Activated CD4-positive, alpha-beta T cell treated with anti-CD3 and anti-CD28 coated beads for 1 hour (primary cell): ENCODE measurements at regions not wholly inside any gene's neighbourhood (a gene's known extent, or its start where the extent isn't known, plus 50 kb on each side); places are given as distances from the start of the nearest gene placed in this dataset.
"Not testable (repeated sequence)": the region's sequence is repeated elsewhere in the genome, so short reads cannot be mapped to it uniquely, and the experiment has no call there.

Experiments
- DNase-seq: peaks from one replicate; pipeline ENCODE4 v3.0.0-alpha.2; 2020

- no peak for DNase-seq
Observed at GRCh38 chr18:54662986-54663385, 71.9 kb downstream of the DYNAP start.

DNA sequence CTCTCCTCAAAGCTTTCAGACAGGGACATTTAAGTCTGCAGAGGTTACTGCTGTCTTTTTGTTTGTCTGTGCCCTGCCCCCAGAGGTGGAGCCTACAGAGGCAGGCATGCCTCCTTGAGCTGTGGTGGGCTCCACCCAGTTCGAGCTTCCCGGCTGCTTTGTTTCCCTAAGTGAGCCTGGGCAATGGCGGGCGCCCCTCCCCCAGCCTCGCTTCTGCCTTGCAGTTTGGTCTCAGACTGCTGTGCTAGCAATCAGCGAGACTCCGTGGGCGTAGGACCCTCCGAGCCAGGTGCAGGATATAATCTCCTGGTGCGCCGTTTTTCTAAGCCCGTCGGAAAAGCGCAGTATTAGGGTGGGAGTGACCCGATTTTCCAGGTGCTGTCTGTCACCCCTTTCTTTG lies 78.7 kb downstream of the DYNAP start:
- DNase-seq: not testable (repeated sequence)

DNA sequence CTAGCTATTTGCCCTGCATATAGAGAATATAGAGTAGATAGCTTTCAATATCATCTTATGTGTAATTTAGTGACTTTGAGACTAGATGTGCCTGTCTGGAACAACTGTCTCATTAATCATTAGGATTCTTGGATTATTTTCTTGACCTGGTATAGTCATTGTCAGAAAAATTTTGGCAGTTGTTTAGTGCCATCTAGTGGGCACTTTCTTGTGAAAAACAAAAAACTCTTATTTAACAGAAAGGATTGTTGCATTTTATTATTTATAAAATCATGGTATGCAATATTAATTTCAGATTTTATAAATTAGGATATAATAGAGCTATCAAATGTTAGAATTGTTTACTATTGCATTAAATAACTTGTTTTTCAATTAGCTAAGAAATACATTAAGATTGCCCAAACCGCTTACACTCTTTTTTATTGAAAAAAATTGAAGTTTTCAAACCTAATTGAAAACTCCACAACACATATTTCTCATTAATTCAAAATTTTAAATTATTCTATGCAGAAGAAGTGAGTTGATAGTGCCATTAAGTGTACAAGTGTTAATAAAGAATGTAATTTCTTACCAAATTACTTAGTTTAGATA lies 80.3 kb downstream of the DYNAP start:
- DNase-seq: no peak

DNA sequence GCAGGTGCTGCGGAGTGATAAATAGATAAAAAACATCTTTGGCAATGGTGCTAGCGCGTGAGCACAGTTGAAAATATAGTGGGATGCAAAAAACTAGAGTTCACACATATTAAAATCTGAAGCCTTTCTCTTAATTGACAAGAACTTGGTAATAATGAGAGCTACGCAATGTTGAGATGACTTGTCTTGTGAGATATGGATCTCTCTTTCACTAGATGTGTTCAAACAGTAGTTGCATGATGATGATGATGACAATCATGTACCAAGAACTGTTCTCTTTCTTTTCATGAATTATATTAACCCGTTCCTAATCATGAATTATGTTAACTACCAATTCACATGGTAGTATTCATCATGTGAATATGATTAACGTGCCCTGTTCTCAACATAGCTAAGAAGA lies 81.1 kb downstream of the DYNAP start:
- DNase-seq: no peak

DNA sequence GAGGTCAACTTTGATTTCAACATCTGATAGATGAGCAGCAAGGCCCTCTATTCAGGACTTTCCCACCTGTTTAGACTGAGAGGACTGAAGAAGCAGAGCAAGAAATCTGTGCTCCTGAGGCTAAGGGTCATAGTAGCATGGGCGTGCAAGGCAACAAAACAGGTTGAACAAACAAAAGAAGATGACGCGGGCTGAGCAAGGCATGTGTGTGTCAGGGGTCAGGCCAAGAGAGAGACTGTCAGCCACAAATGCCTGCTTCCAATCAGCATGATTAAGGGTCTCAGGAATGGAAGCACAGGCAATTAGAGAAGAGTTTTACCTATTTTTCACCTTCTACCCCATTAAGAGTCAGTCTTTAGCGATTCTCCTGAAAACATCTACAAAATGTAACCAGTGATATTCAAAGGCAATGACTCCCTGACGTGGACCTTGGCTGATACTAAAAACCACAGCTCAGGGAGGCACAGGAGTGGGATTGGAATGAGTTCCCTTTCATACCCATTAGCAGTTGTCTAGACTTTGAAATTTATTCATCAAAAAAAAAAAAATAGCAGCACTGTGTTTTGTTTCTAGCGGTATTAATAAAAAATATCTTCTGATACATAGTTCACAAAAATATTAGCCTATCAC lies 81.9 kb downstream of the DYNAP start:
- DNase-seq: no peak

- DNase-seq: no peak
Observed at GRCh38 chr18:54673936-54674335, 82.9 kb downstream of the DYNAP start.

GRCh38 chr18:54675076-54675475 lies 84.0 kb downstream of the DYNAP start:
- DNase-seq: no peak

DNA sequence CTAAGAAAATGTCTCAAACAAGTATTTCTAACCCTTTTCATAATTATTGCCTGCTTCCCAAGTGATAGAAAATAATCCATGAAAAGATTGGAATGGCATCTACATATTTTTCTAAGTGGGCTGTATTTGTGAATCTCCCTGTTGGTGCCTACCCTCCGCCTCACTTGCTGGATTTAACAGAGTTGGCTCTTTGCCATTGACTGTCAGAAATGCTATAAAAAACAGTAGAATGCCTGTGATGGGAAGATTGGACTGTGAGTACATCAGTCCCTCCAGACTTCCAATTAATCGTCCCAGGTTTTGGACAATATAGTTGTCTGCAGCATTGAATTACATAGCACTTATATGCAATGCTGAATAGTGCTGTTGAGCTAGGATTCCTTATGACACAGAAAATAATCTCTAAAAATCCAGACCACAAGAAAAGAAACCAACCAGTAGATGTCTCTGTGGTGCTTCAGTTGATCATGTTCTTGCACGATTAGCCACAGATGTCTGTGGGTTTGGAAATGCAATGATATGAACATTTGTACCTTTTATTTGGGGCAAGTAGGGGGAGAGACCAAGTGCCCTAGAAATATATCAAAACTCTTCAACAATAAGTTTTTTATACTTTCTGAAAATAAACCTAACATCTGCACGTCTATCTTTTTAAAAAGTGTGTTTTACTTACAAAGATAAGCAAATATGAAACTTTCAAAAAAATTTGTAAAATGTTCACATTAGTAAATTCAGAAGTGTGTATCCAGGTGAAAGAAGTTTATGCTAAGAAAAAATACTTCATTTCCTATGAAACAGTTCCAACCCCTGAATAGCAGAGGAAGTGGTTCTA lies 88.5 kb downstream of the DYNAP start:
- no peak for DNase-seq

GRCh38 chr18:54684784-54685183 lies 93.7 kb downstream of the DYNAP start:
- DNase-seq: no peak

GRCh38 chr18:54689319-54689718 lies 98.3 kb downstream of the DYNAP start:
- no peak for DNase-seq

- DNase-seq: no peak
Observed at GRCh38 chr18:54690198-54690597, 99.2 kb downstream of the DYNAP start.

DNA sequence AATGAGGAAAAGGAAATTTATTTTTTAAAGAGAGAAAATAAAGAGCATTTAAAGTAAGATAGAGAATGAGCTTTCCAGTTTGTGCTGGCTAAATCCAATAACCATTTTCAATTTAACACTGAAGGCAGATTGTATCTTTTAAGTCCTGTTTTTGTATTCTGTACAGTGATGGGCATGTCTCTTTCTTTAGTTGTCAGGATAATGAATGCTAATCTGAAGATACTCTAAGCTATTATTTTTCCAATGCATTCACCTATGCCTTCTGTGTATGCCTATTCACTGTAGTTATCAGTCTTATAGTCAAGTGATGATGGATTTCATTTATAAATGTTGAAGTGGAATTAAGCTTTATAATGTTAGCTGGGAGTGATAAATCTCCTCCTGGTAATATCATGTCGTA lies 101.4 kb downstream of the DYNAP start:
- DNase-seq: no peak

DNA sequence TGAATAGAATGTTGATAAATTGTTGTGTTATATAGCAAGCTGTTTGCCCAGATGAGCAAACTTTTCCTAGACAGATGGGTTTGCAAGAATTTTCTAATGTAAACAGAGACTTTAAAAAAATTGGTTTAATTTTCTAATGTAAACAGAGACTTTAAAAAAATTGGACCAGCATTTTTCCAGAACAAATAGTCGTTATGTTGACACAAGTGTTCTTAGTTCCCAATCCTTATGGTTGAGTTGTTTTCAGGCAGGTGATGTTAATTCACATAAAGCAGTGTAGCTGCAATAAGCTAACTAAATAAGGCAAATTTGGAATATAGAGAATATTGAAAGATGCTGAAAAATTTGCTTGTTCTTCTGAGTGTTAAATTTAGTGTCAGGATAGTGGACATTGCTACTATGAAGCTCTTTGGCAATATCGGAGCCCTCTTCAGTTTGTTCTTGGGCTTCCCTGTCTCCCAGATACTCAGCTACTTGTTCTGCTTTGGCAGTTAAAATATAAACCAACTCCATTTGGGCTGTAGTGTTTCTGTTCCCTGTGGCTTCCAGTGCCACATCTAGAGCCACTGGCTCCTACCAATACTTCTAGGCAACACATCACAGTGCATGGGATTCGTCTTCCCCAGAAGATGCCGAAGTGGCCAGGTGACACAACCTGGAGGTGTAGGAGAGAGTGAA lies 105.7 kb downstream of the DYNAP start:
- DNase-seq: no peak

GRCh38 chr18:54700580-54700979 lies 109.5 kb downstream of the DYNAP start:
- DNase-seq: no peak

DNA sequence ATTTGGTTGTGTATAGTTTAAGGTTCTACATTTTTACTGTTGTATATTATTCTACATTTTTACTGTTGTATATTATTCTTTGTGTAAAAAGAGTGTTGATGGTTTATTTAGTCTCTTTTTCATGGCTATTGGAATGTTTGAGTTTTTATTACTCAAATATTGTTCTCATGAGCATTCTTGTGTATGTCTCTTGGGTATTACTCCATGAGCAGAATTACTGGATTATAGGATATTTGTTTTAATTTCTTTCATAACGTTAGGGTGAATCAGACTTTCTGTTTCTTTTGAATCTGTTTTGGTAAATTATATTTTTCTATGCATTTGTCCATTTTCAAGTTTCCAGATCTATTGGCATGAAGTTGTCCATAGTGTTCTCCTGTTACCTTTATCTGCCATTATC lies 111.6 kb downstream of the DYNAP start:
- no peak for DNase-seq

DNA sequence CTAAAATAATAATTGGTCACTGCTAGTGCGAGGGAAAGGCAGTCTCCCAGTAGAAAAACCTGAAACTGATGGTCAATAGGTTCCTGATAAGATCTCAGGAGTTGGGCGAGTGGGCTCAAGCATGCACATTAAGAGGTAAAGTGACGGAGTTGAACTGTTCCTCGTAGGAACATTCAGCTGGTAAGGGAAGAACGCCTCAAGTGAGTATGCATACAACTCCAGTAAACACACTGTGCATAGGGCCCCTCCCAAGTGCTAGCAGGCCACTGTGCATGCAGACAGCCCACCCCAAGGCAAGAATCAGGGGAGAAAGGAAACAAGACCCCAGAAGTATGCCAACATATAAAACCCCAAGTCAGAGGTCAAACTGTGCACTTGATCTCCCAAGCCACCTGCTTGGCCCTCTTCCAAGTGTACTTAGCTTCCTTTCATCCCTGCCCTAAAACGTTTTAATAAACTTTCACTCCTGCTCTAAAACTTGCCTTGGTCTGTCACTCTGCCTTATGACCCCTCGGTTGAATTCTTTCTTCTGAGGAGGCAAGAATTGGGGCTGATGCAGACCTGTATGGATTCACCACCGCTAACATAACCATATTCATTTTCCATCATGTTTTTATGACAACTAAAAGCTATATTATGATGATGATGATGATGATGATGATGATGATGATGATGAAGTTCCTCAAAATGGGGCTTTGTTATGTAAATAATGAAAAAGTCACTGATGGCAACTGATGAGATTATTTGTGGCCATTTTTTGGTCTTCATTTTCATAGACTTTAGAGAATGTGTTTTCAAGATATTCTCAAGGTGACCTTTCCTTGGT lies 118.0 kb upstream of the RAB27B start:
- DNase-seq: no peak

DNA sequence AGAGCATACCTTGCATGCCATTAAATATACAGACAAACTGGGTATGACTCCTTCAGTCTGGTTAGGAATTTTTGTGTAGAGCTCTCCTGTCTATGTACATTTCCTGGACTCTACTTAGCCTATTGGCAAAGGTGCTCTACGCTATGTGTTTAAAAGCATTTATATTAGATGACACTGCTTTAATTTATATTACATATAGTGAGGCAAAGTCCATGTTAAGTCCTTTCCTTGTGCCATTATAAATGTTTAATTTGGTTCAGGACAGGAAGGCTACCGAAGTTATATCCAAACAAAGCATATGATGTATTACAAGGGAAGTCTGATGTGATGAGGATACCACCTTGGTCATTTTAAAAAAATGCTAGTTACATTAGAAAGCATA lies 117.4 kb upstream of the RAB27B start:
- DNase-seq: no peak

DNA sequence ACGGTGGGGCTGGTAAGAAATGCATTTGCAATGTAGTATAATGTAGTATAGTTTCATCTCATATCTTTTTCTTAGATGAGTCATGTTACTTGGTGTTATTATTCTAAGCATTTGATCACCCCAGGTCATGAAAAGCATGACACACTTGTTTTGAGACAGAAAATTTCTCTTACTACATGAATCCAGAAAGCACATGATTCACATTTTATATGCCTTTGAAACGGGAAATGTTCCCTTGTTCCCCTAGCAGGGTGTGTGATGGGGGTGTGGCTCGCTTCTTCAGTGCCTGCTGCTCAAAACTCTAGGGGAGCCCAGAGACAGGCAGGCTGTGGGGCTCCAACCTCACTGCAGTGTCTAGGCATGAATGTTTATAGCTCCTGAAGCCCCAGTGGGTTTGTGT lies 116.0 kb upstream of the RAB27B start:
- DNase-seq: no peak

DNA sequence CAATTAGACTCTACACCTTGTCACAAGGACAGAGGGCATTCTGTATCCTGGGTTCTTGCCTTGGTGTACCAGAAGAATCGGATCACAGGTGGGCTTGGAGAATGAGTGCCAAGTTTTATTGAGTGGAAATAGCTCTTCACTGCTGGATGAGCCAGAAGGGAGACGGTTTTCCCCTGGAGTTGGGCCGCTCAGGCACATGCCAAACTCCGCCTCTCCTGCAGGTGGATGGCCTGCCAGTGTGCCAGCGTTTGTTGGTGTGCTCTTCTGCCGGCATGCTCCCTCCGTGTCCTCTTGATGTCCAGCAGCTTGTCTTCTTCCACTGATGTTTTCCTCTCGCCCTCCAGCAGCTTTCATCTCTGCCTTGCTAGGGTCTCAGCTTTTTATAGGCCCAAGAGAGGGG lies 115.5 kb upstream of the RAB27B start:
- DNase-seq: no peak

DNA sequence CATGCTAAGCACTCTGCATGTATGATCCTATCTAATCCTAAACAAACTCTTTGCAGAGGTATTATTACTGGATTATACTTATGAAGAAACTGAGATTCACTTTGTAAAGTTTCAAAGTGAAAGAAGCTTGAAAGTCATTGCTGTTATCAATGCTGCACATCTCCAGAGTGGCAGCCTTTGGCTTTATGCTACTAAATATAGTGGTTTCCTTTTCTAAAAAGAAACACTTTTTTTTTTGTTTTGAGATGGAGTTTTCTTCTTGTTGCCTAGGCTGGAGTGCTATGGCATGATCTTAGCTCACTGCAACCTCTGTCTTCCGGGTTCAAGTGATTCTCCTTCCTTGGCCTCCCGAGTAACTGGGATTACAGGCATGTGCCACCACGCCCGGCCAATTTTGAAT lies 114.9 kb upstream of the RAB27B start:
- DNase-seq: no peak

DNA sequence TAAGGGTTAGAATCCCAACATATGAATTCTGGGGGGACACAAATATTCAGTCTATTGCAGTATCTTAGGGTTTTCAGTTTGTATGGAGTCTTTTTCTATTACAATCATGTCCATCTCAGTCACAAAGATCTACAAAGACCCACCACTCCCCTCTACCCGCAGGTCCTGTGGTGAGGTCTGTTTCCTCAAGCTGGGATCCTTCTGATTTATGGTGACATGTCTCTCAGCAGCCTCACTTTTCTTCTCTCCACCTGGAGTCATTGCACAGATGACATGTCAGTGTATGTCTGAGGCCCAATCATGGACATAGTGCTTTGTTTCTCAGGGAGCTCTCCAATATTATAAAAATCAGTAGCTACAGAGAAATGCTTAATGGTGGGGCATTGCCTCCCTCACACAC lies 113.4 kb upstream of the RAB27B start:
- no peak for DNase-seq

DNA sequence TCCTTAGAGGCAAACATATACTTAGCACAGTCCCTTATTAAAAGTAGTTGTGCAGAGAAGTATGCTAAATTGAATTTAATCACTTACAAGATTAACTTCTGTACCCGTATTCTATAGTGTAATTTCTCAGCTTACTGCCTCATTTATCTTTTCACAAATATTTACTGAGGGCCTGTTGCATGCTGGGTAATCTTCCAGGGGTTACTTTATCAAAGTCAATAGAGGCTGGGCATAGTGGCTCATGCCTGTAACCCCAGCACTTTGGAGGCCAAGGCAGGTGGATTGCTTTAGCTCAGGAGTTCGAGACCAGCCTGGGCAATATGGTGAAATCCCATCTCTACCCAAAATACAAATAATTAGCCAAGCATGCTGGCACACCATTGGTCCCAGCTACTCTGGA lies 111.7 kb upstream of the RAB27B start:
- DNase-seq: no peak
